Astrocyte of the spinal cord (primary cell): ENCODE measurements at regions not wholly inside any gene's neighbourhood (a gene's known extent, or its start where the extent isn't known, plus 50 kb on each side); places are given as distances from the start of the nearest gene placed in this dataset.

ENCODE experiments used
- DNase-seq: peaks from one replicate; pipeline ENCODE4 v3.0.0; 2011; ENCODE audit warnings: low read depth, low spot score
- H3K4me3 ChIP-seq: 2 replicates; pipeline ENCODE4 v1.5.1; 2011; ENCODE audit warnings: low read depth, mild to moderate bottlenecking, low read length, moderate library complexity
- CTCF ChIP-seq: IDR thresholded peaks from 2 replicates; pipeline ENCODE4 v1.5.1; 2012; ENCODE audit warnings: low read depth, mild to moderate bottlenecking, low read length, inconsistent platforms
- in situ Hi-C: cut with HindIII; loops from 2 replicates; pipeline ENCODE4 v1.10.0; 2017; ENCODE audit warnings: low sequenced_read_pairs

DNA sequence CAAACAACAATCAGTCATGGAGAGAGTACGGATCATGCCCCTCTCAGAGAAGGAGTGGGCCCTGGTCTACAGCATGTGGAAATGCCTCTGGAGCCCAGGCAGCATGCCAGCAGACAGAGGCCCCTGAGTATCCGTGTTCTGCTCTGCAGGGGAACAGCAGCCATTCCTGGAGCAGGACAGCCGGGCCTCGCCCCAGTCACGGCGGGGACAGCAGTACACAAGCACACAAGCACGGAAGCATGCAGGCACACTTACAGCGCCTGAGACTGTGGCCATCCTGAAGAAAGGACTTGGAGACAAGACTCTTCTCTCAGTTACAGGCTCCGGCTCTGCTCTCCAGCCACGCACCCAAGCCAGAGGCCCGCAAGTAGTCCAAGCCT is 102.6 kb upstream of the ALDH1B1 start:
- no peak overlapping the region for H3K4me3 ChIP-seq
- no peak for TF ChIP-seq CTCF
- no peak for DNase-seq
- in situ Hi-C loops, result no loop called here

GRCh38 chr9:38289236-38289865 is 103.2 kb upstream of the ALDH1B1 start:
- in situ Hi-C loops, result no loop called here
- no peak for TF ChIP-seq CTCF

GRCh38 chr9:38288502-38288901 is 104.0 kb upstream of the ALDH1B1 start:
- in situ Hi-C loops, result no loop called here
- TF ChIP-seq CTCF, result no peak
- DNase-seq, result no peak
- no peak overlapping the region for H3K4me3 ChIP-seq

More at GRCh38 chr9:38289236-38289865, 103.2 kb upstream of the ALDH1B1 start:
- DNase-seq, result no peak
- H3K4me3 ChIP-seq, result no peak overlapping the region

- in situ Hi-C loops, result no loop called here
These were observed 105.0 kb upstream of the ALDH1B1 start for GRCh38 chr9:38287420-38287985.

GRCh38 chr9:38286766-38287165 is 105.7 kb upstream of the ALDH1B1 start:
- no peak overlapping the region for H3K4me3 ChIP-seq
- DNase-seq, result no peak
- in situ Hi-C loops, result no loop called here
- no peak for TF ChIP-seq CTCF

More at GRCh38 chr9:38287420-38287985, 105.0 kb upstream of the ALDH1B1 start:
- H3K4me3 ChIP-seq, result no peak overlapping the region
- no peak for DNase-seq
- no peak for TF ChIP-seq CTCF

GRCh38 chr9:38286357-38286756 is 106.1 kb upstream of the ALDH1B1 start:
- H3K4me3 ChIP-seq, result no peak overlapping the region
- no peak for TF ChIP-seq CTCF
- no peak for DNase-seq
- in situ Hi-C loops, result no loop called here
